Upper lobe of right lung (tissue), 1 donor: ENCODE measurements at regions not wholly inside any gene's neighbourhood (a gene's known extent, or its start where the extent isn't known, plus 50 kb on each side); places are given as distances from the start of the nearest gene placed in this dataset.

Experiments
- ATAC-seq: fragments of 200-7000 bp; cut with Tn5 transposase; one replicate; pipeline ENCODE4 v1.9.1; 2020; ENCODE audit warnings: mild to moderate bottlenecking, moderate library complexity
- DNase-seq: peaks from one replicate; pipeline ENCODE4 v3.0.0-alpha.2; 2020
- H3K27ac ChIP-seq: fragments of 200-600 bp; one replicate; pipeline ENCODE4 v1.8.0; 2022
- H3K27me3 ChIP-seq: fragments of 200-600 bp; one replicate; pipeline ENCODE4 v1.8.0; 2022; ENCODE audit warnings: mild to moderate bottlenecking
- H3K36me3 ChIP-seq: fragments of 200-600 bp; one replicate; pipeline ENCODE4 v1.8.0; 2022
- H3K4me1 ChIP-seq: fragments of 200-600 bp; one replicate; pipeline ENCODE4 v1.8.0; 2022
- H3K4me3 ChIP-seq: fragments of 200-600 bp; one replicate; pipeline ENCODE4 v1.8.0; 2022; ENCODE audit warnings: mild to moderate bottlenecking
- H3K9me3 ChIP-seq: fragments of 200-600 bp; one replicate; pipeline ENCODE4 v1.8.0; 2022
- intact Hi-C: fragments of 100-400 bp; cut with DNase I; formaldehyde crosslinking; loops from one replicate; pipeline ENCODE4 v1.11.0; 2022
- TF ChIP-seq, protein P1 (sequence below): fragments of 200-600 bp; IDR thresholded peaks from one replicate; pipeline ENCODE4 v1.8.0; 2022; ENCODE audit warnings: antibody characterized with exemption
- donor health status: DM: no; HTN: yes; CAD: no; lungs with severe emphysema.

DNA sequence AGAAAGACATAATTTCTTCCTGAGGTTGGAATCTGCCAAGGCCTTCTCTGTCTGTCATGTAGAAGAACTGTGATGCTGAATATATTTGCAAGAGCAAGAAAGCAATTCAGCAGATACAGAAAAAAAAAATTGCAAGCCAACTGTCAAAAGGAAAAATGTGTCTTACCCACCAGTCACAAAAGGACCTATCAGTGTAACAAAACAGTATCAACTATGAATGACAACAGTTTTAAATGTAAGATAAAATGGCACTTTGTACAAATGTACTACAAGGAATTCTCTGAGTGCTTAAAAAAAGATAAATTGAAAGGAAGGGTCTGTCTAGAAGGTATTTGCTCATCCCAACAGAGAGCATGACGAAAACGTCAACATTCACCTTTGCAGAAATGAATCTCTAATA is 185.3 kb upstream of the TFAP2D start:
- Histone ChIP-seq H3K27ac (no peak overlapping the region), H3K27me3 (no peaks in the 10 kb centered on the region), H3K4me3 (no peak overlapping the region), H3K4me1 (no peaks in the 10 kb centered on the region), H3K36me3 (no peaks in the 10 kb centered on the region), H3K9me3 (no peaks in the 10 kb centered on the region)
- no peak for DNase-seq
- ATAC-seq: no peak
- TF ChIP-seq, protein P1, sequence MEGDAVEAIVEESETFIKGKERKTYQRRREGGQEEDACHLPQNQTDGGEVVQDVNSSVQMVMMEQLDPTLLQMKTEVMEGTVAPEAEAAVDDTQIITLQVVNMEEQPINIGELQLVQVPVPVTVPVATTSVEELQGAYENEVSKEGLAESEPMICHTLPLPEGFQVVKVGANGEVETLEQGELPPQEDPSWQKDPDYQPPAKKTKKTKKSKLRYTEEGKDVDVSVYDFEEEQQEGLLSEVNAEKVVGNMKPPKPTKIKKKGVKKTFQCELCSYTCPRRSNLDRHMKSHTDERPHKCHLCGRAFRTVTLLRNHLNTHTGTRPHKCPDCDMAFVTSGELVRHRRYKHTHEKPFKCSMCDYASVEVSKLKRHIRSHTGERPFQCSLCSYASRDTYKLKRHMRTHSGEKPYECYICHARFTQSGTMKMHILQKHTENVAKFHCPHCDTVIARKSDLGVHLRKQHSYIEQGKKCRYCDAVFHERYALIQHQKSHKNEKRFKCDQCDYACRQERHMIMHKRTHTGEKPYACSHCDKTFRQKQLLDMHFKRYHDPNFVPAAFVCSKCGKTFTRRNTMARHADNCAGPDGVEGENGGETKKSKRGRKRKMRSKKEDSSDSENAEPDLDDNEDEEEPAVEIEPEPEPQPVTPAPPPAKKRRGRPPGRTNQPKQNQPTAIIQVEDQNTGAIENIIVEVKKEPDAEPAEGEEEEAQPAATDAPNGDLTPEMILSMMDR: no peak
- intact Hi-C loops: no loop called here

DNA sequence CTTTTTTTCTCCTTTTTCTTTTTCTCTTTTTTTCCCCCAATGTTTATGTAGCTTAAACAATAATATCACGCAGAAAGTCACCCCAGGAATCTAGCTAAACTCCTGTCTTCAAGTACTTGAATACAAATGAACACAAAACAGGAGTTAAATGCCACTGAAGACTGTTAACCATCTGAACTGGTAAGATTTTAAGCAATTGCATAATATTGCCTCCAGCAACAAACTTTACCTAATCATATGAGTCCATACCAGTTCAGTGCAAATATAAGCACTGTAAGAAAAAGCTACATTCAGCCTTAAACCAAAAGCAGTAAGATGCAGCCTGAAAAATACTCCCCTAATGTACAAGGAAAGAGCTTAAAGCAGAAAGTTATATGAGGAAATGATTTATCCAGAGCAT is 173.9 kb upstream of the TFAP2D start:
- ATAC-seq: no peak
- Histone ChIP-seq H3K27ac (no peak overlapping the region), H3K36me3 (no peaks in the 10 kb centered on the region), H3K4me3 (no peak overlapping the region), H3K27me3 (no peaks in the 10 kb centered on the region), H3K9me3 (no peaks in the 10 kb centered on the region), H3K4me1 (no peaks in the 10 kb centered on the region)
- DNase-seq: no peak
- intact Hi-C loops: no loop called here
- TF ChIP-seq, protein P1: no peak

DNA sequence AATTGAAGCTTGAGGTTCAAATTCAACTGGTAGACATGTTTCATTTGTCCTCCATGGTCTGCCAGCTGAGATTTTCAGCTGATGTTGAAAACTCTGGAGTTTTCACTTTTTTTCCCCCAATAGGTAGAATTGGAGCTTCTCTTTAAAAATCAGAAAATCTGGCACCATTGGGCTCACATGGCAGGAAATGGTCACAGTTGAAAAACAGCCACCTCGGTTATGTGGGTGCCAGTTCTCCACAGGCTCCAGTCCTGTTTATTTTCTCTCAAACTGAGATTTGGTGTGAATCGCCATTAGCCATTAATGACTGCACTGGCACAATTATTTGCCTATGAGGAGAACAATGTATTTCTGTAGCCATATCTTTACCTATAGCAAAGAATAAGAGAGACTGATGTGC is 171.4 kb upstream of the TFAP2D start:
- Histone ChIP-seq H3K27ac (no peak overlapping the region), H3K9me3 (no peaks in the 10 kb centered on the region), H3K4me1 (no peaks in the 10 kb centered on the region), H3K27me3 (no peaks in the 10 kb centered on the region), H3K36me3 (no peaks in the 10 kb centered on the region), H3K4me3 (no peak overlapping the region)
- intact Hi-C loops: no loop called here
- TF ChIP-seq, protein P1: no peak
- DNase-seq (no peak), ATAC-seq (no peak)

DNA sequence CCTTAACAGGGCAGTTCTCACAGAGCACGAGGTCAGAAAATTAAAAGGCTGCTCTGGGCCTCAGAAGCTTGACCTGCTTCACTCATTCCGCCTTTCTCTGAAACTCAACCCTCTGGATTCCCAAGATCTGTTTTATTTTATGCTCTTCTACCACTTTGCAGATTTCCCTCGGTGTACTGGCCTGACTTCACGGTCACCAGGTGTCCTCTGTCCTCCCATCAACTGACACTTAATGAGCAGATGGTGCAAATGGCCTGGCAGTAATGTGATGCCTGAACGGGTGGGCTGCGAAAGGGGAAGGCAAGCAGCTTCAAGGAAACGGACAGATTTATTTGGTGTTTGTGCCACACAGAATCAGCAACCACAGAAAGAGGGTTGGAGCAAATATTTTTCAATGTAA is 169.7 kb upstream of the TFAP2D start:
- Histone ChIP-seq H3K4me1 (no peaks in the 10 kb centered on the region), H3K4me3 (no peak overlapping the region), H3K36me3 (no peaks in the 10 kb centered on the region), H3K27me3 (no peaks in the 10 kb centered on the region), H3K9me3 (no peaks in the 10 kb centered on the region), H3K27ac (no peak overlapping the region)
- intact Hi-C loops: no loop called here
- DNase-seq: no peak
- no peak for ATAC-seq
- TF ChIP-seq, protein P1: no peak

DNA sequence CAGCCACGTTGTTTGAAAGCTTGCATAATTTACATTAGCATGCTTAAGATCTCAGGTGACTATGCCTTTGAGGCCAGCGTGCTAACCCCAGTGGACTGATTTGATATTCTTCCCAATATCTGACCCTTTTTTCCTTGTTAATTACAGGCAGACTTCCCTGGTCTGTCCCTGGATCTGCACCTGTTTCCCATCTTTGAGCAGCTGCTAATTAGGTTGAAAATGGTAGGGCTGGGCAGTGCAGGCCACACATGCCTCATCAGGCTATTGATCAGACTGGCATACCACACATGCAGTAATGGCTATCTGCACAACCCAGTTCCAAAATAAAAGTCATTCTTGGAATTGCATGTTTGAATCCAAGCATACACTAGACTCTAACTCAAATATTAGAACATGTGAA is 164.3 kb upstream of the TFAP2D start:
- ATAC-seq: no peak
- intact Hi-C loops: no loop called here
- no peak overlapping the region for H3K27ac ChIP-seq
- TF ChIP-seq, protein P1: no peak
- no peak for DNase-seq
- no peaks in the 10 kb centered on the region for H3K9me3 ChIP-seq
- H3K4me1 ChIP-seq: no peaks in the 10 kb centered on the region
- no peaks in the 10 kb centered on the region for H3K36me3 ChIP-seq
- H3K4me3 ChIP-seq: no peak overlapping the region
- no peaks in the 10 kb centered on the region for H3K27me3 ChIP-seq

DNA sequence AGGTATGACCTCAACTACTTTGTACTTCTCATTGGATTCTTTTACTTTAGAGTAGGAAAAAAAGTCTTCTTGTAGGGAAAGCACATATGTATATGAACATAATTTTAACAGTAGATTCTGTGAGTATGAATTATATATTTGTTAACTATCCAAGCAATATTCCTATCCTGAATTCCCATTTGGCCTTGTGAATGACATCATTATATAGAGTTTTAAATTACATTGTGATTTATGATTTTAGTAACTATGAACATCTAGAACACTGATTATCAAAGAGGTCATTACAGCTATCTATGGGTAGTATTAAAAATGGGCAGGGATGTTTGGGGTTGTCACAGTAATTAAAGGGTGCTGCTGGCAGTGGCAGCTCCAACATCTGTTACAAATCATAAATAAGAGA is 163.9 kb upstream of the TFAP2D start:
- intact Hi-C loops: no loop called here
- H3K4me3 ChIP-seq: no peak overlapping the region
- H3K27ac ChIP-seq: no peak overlapping the region
- H3K27me3 ChIP-seq: no peaks in the 10 kb centered on the region
- H3K9me3 ChIP-seq: no peaks in the 10 kb centered on the region
- H3K36me3 ChIP-seq: no peaks in the 10 kb centered on the region
- ATAC-seq: no peak
- TF ChIP-seq, protein P1: no peak
- H3K4me1 ChIP-seq: no peaks in the 10 kb centered on the region
- no peak for DNase-seq
